CD14-positive monocyte (primary cell): ENCODE measurements at regions not wholly inside any gene's neighbourhood (a gene's known extent, or its start where the extent isn't known, plus 50 kb on each side); places are given as distances from the start of the nearest gene placed in this dataset.

Experiments
- DNase-seq, 3 donors: peaks; one replicate each; pipeline ENCODE4 v3.0.0-alpha.2; 2011 to 2022
- H2AFZ ChIP-seq: 2 replicates; pipeline ENCODE4 v1.6.0; 2012; ENCODE audit warnings: mild to moderate bottlenecking, low read depth, low read length, inconsistent platforms; ENCODE audit not compliant: insufficient read depth, poor library complexity, severe bottlenecking
- H3K27ac ChIP-seq, 2 donors: 1 replicate in 1 of 2; 2 replicates in 1 of 2; pipeline ENCODE4 v1.5.1; 2012 to 2013; ENCODE audit warnings: low read length in 2 of 2, control low read depth in 1 of 2, inconsistent platforms in 1 of 2, low read depth in 1 of 2, mild to moderate bottlenecking in 1 of 2
- H3K27me3 ChIP-seq, 2 donors: one replicate each; pipeline versions ENCODE4 v1.6.0 to v1.6.1; 2011 to 2013; ENCODE audit warnings: low read length in 2 of 2; ENCODE audit not compliant: control insufficient read depth in 2 of 2, insufficient read depth in 2 of 2
- H3K36me3 ChIP-seq, 2 donors: replicated peaks in 1 of 2; 1 replicate in 1 of 2; 2 replicates in 1 of 2; pipeline versions ENCODE4 v1.5.1 to v1.6.1; 2012 to 2013; ENCODE audit warnings: low read length in 2 of 2, control low read depth in 1 of 2, inconsistent platforms in 1 of 2, mild to moderate bottlenecking in 1 of 2; ENCODE audit not compliant: insufficient read depth in 2 of 2, control insufficient read depth in 1 of 2
- H3K4me1 ChIP-seq, 2 donors: 1 replicate in 1 of 2; 2 replicates in 1 of 2; pipeline versions ENCODE4 v1.5.1 to v1.6.1; 2012 to 2013; ENCODE audit warnings: low read length in 2 of 2, control low read depth in 1 of 2, inconsistent platforms in 1 of 2, mild to moderate bottlenecking in 1 of 2, moderate library complexity in 1 of 2; ENCODE audit not compliant: insufficient read depth in 2 of 2, control insufficient read depth in 1 of 2
- H3K4me2 ChIP-seq: replicated peaks from 2 replicates; pipeline ENCODE3; 2012; ENCODE audit warnings: low read length, moderate library complexity, mild to moderate bottlenecking; ENCODE audit not compliant: poor library complexity, severe bottlenecking; ENCODE audit errors: extremely low read depth
- H3K4me3 ChIP-seq, 3 experiments: fragments of 200-600 bp in 1 of 3; sonication (generic) in 1 of 3; replicated peaks in 1 of 3; 1 replicate in 2 of 3; 2 replicates in 1 of 3; pipeline ENCODE4 v1.5.1; 2011 to 2013; ENCODE audit warnings: low read length in 3 of 3, mild to moderate bottlenecking in 3 of 3, control low read depth in 2 of 3, low read depth in 2 of 3, inconsistent platforms in 1 of 3, moderate library complexity in 1 of 3
- H3K79me2 ChIP-seq: 2 replicates; pipeline ENCODE4 v1.6.0; 2012; ENCODE audit warnings: mild to moderate bottlenecking, control low read depth, inconsistent platforms, low read length, moderate library complexity; ENCODE audit not compliant: insufficient read depth
- H3K9ac ChIP-seq: 2 replicates; pipeline ENCODE4 v1.6.0; 2017; ENCODE audit warnings: low read length, mild to moderate bottlenecking; ENCODE audit not compliant: insufficient read depth, poor library complexity, severe bottlenecking
- H3K9me3 ChIP-seq, 2 donors: replicated peaks in 1 of 2; 1 replicate in 1 of 2; 2 replicates in 1 of 2; pipeline versions ENCODE4 v1.5.1 to v1.6.1; 2012 to 2013; ENCODE audit warnings: low read length in 2 of 2, control low read depth in 1 of 2; ENCODE audit not compliant: control insufficient read depth in 1 of 2, insufficient read depth in 1 of 2
- H4K20me1 ChIP-seq: 2 replicates; pipeline ENCODE4 v1.6.0; 2012; ENCODE audit warnings: mild to moderate bottlenecking, low read length, control low read depth, moderate library complexity; ENCODE audit not compliant: insufficient read depth
- H3K27ac Mint-ChIP-seq, 7 donors: one replicate each; pipeline ENCODE4 v1.8.0; 2020; ENCODE audit warnings: mild to moderate bottlenecking in 7 of 7, mixed read lengths in 7 of 7, moderate library complexity in 6 of 7, inconsistent platforms in 2 of 7
- H3K27me3 Mint-ChIP-seq, 3 donors: one replicate each; pipeline ENCODE4 v1.8.0; 2021 to 2022; ENCODE audit warnings: low read depth in 3 of 3, mild to moderate bottlenecking in 3 of 3, mixed read lengths in 3 of 3, moderate library complexity in 3 of 3, inconsistent platforms in 1 of 3
- H3K36me3 Mint-ChIP-seq, 2 donors: one replicate each; pipeline ENCODE4 v1.8.0; 2020; ENCODE audit warnings: mixed read lengths in 2 of 2, inconsistent platforms in 1 of 2, mild to moderate bottlenecking in 1 of 2
- H3K4me1 Mint-ChIP-seq: one replicate; pipeline ENCODE4 v1.8.0; 2020; ENCODE audit warnings: mild to moderate bottlenecking, mixed read lengths
- H3K4me3 Mint-ChIP-seq, 2 donors: one replicate each; pipeline ENCODE4 v1.8.0; 2020; ENCODE audit warnings: mild to moderate bottlenecking in 2 of 2, mixed read lengths in 2 of 2, moderate library complexity in 1 of 2
- H3K9me3 Mint-ChIP-seq, 7 donors: one replicate each; pipeline ENCODE4 v1.8.0; 2020 to 2022; ENCODE audit warnings: mixed read lengths in 7 of 7, mild to moderate bottlenecking in 6 of 7, moderate library complexity in 6 of 7, inconsistent platforms in 2 of 7
- CTCF ChIP-seq: fragments of 200-600 bp; IDR thresholded peaks from one replicate; pipeline ENCODE4 v1.8.0; 2022; ENCODE audit warnings: antibody characterized with exemption, mild to moderate bottlenecking
- WGBS: methylation state at CpG from one replicate; pipeline ENCODE4 v1.1.5; 2013; ENCODE audit warnings: missing lambda C conversion rate; ENCODE audit not compliant: insufficient coverage; 5-methylcytosine and 5-hydroxymethylcytosine counted together
- intact Hi-C, 2 donors: fragments of 100-400 bp; cut with micrococcal nuclease; formaldehyde crosslinking; loops; one replicate each; pipeline versions ENCODE4 v1.15.0 to v1.15.1; 2023

- no peaks in the 10 kb centered on the region for H3K4me1 ChIP-seq
- no peak overlapping the region for H2AFZ ChIP-seq
- H3K9ac ChIP-seq: no peak overlapping the region
- no peak for DNase-seq
- no peak overlapping the region for H3K4me3 Mint-ChIP-seq
- peaks cover 0 to 3% (median 0%) of the 10 kb centered on the region in 3 donors for H3K27me3 Mint-ChIP-seq
- intact Hi-C loops: no loop called here
- H3K27ac Mint-ChIP-seq: no peak overlapping the region
- peaks cover 2 to 13% (median 4%) of the 10 kb centered on the region in 7 donors for H3K9me3 Mint-ChIP-seq
- no peaks in the 10 kb centered on the region for H3K79me2 ChIP-seq
- no peak overlapping the region for H3K27ac ChIP-seq
- H3K4me2 ChIP-seq: no peak overlapping the region
- H3K4me3 ChIP-seq: no peak overlapping the region
- H3K4me1 Mint-ChIP-seq: no peaks in the 10 kb centered on the region
- no peaks in the 10 kb centered on the region for H3K36me3 ChIP-seq
- no peaks in the 10 kb centered on the region for H3K36me3 Mint-ChIP-seq
- H4K20me1 ChIP-seq: no peaks in the 10 kb centered on the region
- WGBS: 90% methylated on average over 2 of the region's 13 CpGs
- peaks cover 15 to 26% of the 10 kb centered on the region in 2 donors for H3K9me3 ChIP-seq
- no peaks in the 10 kb centered on the region for H3K27me3 ChIP-seq
- TF ChIP-seq CTCF: no peak
Measured at GRCh38 chr6:65927141-65927540, 220.1 kb upstream of the EYS start.

GRCh38 chr6:65924411-65924810, 217.4 kb upstream of the EYS start:
- H4K20me1 ChIP-seq: no peaks in the 10 kb centered on the region
- H3K4me3 ChIP-seq: no peak overlapping the region
- H3K9me3 ChIP-seq: peaks cover 3 to 7% of the 10 kb centered on the region in 2 donors
- Mint-ChIP-seq H3K4me3 (no peak overlapping the region), H3K36me3 (no peaks in the 10 kb centered on the region), H3K4me1 (no peaks in the 10 kb centered on the region), H3K9me3 (peaks cover 0 to 5% (median 3%) of the 10 kb centered on the region in 7 donors), H3K27ac (no peak overlapping the region), H3K27me3 (peaks cover 0 to 3% (median 2%) of the 10 kb centered on the region in 3 donors)
- no peaks in the 10 kb centered on the region for H3K27me3 ChIP-seq
- no peaks in the 10 kb centered on the region for H3K79me2 ChIP-seq
- no peak for DNase-seq
- H3K36me3 ChIP-seq: no peaks in the 10 kb centered on the region
- no peak overlapping the region for H3K4me2 ChIP-seq
- TF ChIP-seq CTCF: no peak
- intact Hi-C loops: no loop called here
- no peak overlapping the region for H3K27ac ChIP-seq
- no peak overlapping the region for H3K9ac ChIP-seq
- no CpG with 5 or more reads among the region's 2 CpGs for WGBS
- no peaks in the 10 kb centered on the region for H3K4me1 ChIP-seq
- no peak overlapping the region for H2AFZ ChIP-seq
